WTC11 (cell line): ENCODE measurements at regions not wholly inside any gene's neighbourhood (a gene's known extent, or its start where the extent isn't known, plus 50 kb on each side); places are given as distances from the start of the nearest gene placed in this dataset.

ENCODE experiments used
- CREB1 ChIP-seq: sonication (generic); formaldehyde crosslinking; IDR thresholded peaks from 2 replicates; pipeline ENCODE4 v1.8.0; 2023; ENCODE audit warnings: mild to moderate bottlenecking, missing genetic modification reagents
- FOXK1 ChIP-seq: sonication (generic); formaldehyde crosslinking; IDR thresholded peaks from 2 replicates; pipeline ENCODE4 v1.8.0; 2022; ENCODE audit warnings: mild to moderate bottlenecking, moderate library complexity, missing genetic modification reagents
- MAX ChIP-seq: sonication (generic); formaldehyde crosslinking; IDR thresholded peaks from 2 replicates; pipeline ENCODE4 v1.8.0; 2022; ENCODE audit warnings: mild to moderate bottlenecking, missing genetic modification reagents
- ZNF232 ChIP-seq: sonication (generic); formaldehyde crosslinking; IDR thresholded peaks from 2 replicates; pipeline ENCODE4 v1.8.0; 2022; ENCODE audit warnings: mild to moderate bottlenecking, missing genetic modification reagents
- TF ChIP-seq, protein P1 (sequence below): sonication (generic); formaldehyde crosslinking; IDR thresholded peaks from 2 replicates; pipeline ENCODE4 v1.8.1; 2023; ENCODE audit warnings: mild to moderate bottlenecking, missing genetic modification reagents, borderline replicate concordance
- TF ChIP-seq, protein P2 (sequence below): fragments of 200-600 bp; IDR thresholded peaks from 2 replicates; pipeline ENCODE4 v1.8.0; 2022; ENCODE audit warnings: antibody characterized with exemption
- TF ChIP-seq, protein P3 (sequence below): sonication (generic); formaldehyde crosslinking; IDR thresholded peaks from 2 replicates; pipeline ENCODE4 v1.8.0; 2023; ENCODE audit warnings: missing genetic modification reagents

GRCh38 chr1:176341656-176342055, 121.3 kb upstream of the PAPPA2 start:
- TF ChIP-seq MAX (CRISPR knock-in tag), result no peak
- TF ChIP-seq, protein P1, sequence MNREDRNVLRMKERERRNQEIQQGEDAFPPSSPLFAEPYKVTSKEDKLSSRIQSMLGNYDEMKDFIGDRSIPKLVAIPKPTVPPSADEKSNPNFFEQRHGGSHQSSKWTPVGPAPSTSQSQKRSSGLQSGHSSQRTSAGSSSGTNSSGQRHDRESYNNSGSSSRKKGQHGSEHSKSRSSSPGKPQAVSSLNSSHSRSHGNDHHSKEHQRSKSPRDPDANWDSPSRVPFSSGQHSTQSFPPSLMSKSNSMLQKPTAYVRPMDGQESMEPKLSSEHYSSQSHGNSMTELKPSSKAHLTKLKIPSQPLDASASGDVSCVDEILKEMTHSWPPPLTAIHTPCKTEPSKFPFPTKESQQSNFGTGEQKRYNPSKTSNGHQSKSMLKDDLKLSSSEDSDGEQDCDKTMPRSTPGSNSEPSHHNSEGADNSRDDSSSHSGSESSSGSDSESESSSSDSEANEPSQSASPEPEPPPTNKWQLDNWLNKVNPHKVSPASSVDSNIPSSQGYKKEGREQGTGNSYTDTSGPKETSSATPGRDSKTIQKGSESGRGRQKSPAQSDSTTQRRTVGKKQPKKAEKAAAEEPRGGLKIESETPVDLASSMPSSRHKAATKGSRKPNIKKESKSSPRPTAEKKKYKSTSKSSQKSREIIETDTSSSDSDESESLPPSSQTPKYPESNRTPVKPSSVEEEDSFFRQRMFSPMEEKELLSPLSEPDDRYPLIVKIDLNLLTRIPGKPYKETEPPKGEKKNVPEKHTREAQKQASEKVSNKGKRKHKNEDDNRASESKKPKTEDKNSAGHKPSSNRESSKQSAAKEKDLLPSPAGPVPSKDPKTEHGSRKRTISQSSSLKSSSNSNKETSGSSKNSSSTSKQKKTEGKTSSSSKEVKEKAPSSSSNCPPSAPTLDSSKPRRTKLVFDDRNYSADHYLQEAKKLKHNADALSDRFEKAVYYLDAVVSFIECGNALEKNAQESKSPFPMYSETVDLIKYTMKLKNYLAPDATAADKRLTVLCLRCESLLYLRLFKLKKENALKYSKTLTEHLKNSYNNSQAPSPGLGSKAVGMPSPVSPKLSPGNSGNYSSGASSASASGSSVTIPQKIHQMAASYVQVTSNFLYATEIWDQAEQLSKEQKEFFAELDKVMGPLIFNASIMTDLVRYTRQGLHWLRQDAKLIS (CRISPR knock-in tag), result no peak
- TF ChIP-seq, protein P2, sequence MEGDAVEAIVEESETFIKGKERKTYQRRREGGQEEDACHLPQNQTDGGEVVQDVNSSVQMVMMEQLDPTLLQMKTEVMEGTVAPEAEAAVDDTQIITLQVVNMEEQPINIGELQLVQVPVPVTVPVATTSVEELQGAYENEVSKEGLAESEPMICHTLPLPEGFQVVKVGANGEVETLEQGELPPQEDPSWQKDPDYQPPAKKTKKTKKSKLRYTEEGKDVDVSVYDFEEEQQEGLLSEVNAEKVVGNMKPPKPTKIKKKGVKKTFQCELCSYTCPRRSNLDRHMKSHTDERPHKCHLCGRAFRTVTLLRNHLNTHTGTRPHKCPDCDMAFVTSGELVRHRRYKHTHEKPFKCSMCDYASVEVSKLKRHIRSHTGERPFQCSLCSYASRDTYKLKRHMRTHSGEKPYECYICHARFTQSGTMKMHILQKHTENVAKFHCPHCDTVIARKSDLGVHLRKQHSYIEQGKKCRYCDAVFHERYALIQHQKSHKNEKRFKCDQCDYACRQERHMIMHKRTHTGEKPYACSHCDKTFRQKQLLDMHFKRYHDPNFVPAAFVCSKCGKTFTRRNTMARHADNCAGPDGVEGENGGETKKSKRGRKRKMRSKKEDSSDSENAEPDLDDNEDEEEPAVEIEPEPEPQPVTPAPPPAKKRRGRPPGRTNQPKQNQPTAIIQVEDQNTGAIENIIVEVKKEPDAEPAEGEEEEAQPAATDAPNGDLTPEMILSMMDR, result no peak
- no peak for TF ChIP-seq ZNF232 (CRISPR knock-in tag)
- TF ChIP-seq FOXK1 (CRISPR knock-in tag), result no peak
- TF ChIP-seq, protein P3, sequence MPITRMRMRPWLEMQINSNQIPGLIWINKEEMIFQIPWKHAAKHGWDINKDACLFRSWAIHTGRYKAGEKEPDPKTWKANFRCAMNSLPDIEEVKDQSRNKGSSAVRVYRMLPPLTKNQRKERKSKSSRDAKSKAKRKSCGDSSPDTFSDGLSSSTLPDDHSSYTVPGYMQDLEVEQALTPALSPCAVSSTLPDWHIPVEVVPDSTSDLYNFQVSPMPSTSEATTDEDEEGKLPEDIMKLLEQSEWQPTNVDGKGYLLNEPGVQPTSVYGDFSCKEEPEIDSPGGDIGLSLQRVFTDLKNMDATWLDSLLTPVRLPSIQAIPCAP (CRISPR knock-in tag), result no peak
- no peak for TF ChIP-seq CREB1 (CRISPR knock-in tag)
